Fibroblast of mammary gland (primary cell): ENCODE measurements at regions not wholly inside any gene's neighbourhood (a gene's known extent, or its start where the extent isn't known, plus 50 kb on each side); places are given as distances from the start of the nearest gene placed in this dataset.

Experiments used
- DNase-seq: peaks from one replicate; pipeline ENCODE4 v3.0.0-alpha.2; 2010; ENCODE audit warnings: low read depth
- H3K4me3 ChIP-seq: 2 replicates; pipeline ENCODE4 v1.5.1; 2011; ENCODE audit warnings: low read depth, mild to moderate bottlenecking, low read length, moderate library complexity; ENCODE audit not compliant: control insufficient read depth
- TF ChIP-seq, protein P1 (sequence below): conservative IDR thresholded peaks from 2 replicates; pipeline ENCODE4 v1.5.1; 2011; ENCODE audit warnings: low read depth, low read length, inconsistent platforms; ENCODE audit not compliant: control insufficient read depth, insufficient read depth

DNA sequence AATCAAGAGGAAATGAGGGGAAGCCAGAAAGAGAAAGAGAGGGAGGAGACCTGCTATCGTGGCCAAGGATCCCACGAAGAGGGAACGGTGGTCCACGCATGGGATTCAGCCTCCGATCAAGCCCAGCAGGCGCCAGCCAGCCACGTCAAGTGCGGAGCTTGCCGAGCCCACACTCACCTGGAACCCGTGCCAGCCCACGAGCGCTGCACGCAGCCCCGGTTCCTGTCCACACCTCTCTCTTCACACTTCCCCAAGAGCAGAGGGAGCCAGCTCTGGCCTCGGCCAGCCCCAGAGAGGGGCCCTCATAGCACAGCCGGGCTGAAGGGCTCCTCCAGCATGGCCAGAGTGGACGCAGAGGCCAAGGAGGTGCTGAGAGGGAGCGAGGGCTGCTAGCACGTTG is 795.1 kb upstream of the GRIA3 start:
- TF ChIP-seq, protein P1, sequence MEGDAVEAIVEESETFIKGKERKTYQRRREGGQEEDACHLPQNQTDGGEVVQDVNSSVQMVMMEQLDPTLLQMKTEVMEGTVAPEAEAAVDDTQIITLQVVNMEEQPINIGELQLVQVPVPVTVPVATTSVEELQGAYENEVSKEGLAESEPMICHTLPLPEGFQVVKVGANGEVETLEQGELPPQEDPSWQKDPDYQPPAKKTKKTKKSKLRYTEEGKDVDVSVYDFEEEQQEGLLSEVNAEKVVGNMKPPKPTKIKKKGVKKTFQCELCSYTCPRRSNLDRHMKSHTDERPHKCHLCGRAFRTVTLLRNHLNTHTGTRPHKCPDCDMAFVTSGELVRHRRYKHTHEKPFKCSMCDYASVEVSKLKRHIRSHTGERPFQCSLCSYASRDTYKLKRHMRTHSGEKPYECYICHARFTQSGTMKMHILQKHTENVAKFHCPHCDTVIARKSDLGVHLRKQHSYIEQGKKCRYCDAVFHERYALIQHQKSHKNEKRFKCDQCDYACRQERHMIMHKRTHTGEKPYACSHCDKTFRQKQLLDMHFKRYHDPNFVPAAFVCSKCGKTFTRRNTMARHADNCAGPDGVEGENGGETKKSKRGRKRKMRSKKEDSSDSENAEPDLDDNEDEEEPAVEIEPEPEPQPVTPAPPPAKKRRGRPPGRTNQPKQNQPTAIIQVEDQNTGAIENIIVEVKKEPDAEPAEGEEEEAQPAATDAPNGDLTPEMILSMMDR: no peak
- no peak for DNase-seq
- no peak overlapping the region for H3K4me3 ChIP-seq

DNA sequence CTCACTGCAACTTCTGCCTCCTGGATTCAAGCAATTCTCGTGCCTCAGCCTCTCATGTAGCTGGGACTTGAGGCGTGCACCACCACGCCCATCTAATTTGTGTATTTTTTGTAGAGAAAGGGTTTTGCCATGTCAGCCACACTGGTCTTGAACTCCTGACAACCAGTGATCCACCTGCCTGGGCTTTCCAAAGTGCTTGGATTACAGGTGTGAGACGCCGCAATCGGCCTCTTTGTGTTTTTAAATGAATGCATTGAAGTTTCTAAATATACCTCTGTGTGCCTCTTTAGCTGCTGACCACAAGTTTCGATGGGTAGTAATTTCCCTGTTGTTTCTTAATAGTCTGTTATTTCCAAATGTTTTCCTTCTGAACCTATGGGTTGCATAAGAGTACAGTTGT is 765.3 kb upstream of the GRIA3 start:
- TF ChIP-seq, protein P1: no peak
- no peak for DNase-seq

DNA sequence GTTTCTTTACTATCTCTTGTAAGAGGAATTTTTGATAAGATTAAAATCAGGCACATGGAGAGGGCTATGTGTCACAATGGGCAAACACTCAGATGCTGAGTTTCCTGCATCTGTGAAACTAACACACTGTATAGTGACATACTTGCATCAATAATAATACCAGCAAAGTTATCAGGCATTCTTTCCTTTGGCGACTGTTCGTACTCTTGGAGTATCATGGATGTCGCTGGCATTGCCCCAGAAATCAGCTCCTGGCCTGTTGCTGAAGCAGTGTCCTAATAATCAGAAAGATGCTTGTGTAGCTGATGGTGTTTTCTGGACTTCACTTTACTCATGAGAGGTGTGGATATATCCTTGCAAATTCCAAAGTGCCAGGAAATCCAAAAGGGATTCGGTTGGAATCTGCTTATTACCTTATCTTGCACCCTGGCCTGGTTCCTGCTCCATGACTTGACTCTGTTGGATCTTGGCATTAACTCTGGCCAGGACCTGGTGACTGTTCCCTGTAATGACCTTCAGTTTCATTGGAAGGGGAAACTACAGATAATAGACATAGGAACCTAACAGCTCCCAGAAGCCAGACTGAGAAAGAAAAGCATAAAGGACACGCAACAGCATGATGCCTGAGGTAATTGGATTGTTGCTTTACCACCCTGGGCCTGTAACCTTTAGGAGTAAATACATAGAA is 762.5 kb upstream of the GRIA3 start:
- TF ChIP-seq, protein P1: no peak
- no peak for DNase-seq
- no peak overlapping the region for H3K4me3 ChIP-seq

More for the DNA sequence above, 765.3 kb upstream of the GRIA3 start:
- H3K4me3 ChIP-seq: no peak overlapping the region

DNA sequence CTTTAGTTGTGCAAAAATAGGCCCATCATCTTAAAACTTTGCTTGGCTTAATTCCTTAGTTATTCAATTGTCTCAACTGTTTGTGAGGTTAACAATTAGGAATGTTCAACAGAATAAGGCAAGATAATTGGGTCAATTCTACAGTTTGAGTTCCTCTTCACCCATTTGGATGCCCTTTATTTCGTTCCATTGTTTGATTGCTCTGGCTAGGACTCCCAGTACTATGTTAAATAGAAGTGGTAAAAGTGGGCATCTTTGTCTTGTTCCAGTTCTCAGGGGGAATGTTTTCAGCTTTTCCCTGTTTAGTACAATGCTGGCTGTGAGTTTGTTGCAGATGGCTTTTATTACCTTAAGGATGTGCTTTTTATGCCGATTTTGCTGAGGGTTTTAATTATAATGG is 761.5 kb upstream of the GRIA3 start:
- TF ChIP-seq, protein P1: no peak
- no peak for DNase-seq

DNA sequence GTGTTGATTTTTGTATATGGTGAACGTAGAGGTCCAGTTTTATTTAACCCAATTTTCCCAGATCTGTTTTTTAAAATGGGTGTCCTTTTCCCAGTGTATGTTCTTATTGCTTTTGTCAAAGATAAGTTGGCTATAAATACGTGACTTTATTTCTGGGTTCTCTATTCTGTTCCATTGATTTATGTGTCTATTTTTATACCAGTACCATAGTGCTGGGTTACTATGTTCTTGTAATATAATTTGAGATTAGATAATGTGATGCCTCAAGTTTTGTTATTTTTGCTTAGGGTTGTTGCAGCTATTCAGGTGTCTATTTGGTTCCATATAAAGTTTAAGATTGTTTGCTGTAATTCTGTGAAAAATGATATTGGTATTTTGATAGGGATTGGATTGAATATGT is 749.1 kb upstream of the GRIA3 start:
- H3K4me3 ChIP-seq: no peak overlapping the region
- DNase-seq: no peak
- TF ChIP-seq, protein P1: no peak

More for the DNA sequence above, 761.5 kb upstream of the GRIA3 start:
- H3K4me3 ChIP-seq: no peak overlapping the region

DNA sequence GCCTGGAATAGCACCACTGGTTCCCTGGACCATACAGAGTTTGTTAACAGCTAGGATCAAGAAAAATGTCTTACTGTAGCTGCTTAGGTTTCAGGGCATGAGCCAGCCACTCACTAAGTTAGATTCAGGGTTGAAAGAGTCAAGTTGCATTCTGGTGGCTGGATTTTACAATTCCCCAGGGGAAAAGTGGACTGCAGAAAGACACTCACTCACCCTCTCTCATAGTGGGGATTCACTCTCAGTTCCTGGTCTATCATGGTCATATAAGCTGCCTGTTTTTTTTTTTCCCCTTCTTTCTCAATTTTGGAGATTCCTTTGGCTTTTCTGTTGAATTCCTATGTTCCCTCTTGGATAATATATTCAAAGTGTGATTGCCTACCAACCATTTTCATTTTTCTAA is 744.2 kb upstream of the GRIA3 start:
- no peak for DNase-seq
- H3K4me3 ChIP-seq: no peak overlapping the region
- TF ChIP-seq, protein P1: no peak
